ENCODE measurements at regions not wholly inside any gene's neighbourhood (a gene's known extent, or its start where the extent isn't known, plus 50 kb on each side); places are given as distances from the start of the nearest gene placed in this dataset.

- no peak overlapping the region for H3K4me3 Mint-ChIP-seq (ENCODE audit: unreplicated experiment)
- H3K9ac ChIP-seq (ENCODE audit: low read length): no peak overlapping the region
Observed at GRCh38 chr13:69109891-69110525, 997.6 kb upstream of the ATXN8OS start.

GRCh38 chr13:69108486-69108885 lies 999.1 kb upstream of the ATXN8OS start:
- TF ChIP-seq EZH2 (IDR thresholded peaks at IDR 0.05; ENCODE audit: insufficient read depth, low read length) (no peak), CTCF (IDR thresholded peaks at IDR 0.05; ENCODE audit: insufficient read depth, low read depth, low read length) (no peak)

More at GRCh38 chr13:69109891-69110525, 997.6 kb upstream of the ATXN8OS start:
- Histone ChIP-seq H3K4me1 (ENCODE audit: insufficient read depth, low read length) (no peaks in the 10 kb centered on the region), H3K27ac (ENCODE audit: low read depth, low read length) (no peak overlapping the region), H3K36me3 (ENCODE audit: insufficient read depth, low read length) (no peaks in the 10 kb centered on the region), H3K79me2 (ENCODE audit: insufficient read depth, low read length) (no peaks in the 10 kb centered on the region), H4K20me1 (ENCODE audit: insufficient read depth, low read length) (no peaks in the 10 kb centered on the region), H3K4me3 (ENCODE audit: insufficient read depth, low read depth, low read length) (no peak overlapping the region), H2AFZ (ENCODE audit: low read depth, low read length) (no peak overlapping the region), H3K4me2 (ENCODE audit: low read length) (no peak overlapping the region), H3K9me3 (ENCODE audit: insufficient read depth, low read depth, low read length) (no peaks in the 10 kb centered on the region), H3K27me3 (ENCODE audit: insufficient read depth, low read length) (no peaks in the 10 kb centered on the region)
- no peaks in the 10 kb centered on the region for H3K36me3 Mint-ChIP-seq (ENCODE audit: low read depth, unreplicated experiment)
- H3K27ac Mint-ChIP-seq (ENCODE audit: unreplicated experiment): peak overlapping the region; percentile 67
- H3K4me1 Mint-ChIP-seq (ENCODE audit: low read depth, unreplicated experiment): peaks cover 5% of the 10 kb centered on the region
- DNase-seq (ENCODE audit: low read depth) (no peak), FAIRE-seq (no peak)
- TF ChIP-seq EZH2 (IDR thresholded peaks at IDR 0.05; ENCODE audit: insufficient read depth, low read length): no peak
- no peak for TF ChIP-seq CTCF (IDR thresholded peaks at IDR 0.05; ENCODE audit: insufficient read depth, low read depth, low read length)
- H3K9me3 Mint-ChIP-seq (ENCODE audit: unreplicated experiment): peaks cover 14% of the 10 kb centered on the region
- H3K27me3 Mint-ChIP-seq (ENCODE audit: low read depth, unreplicated experiment): no peaks in the 10 kb centered on the region

GRCh38 chr13:69107436-69107835 lies 1000.2 kb upstream of the ATXN8OS start:
- no peak for FAIRE-seq
- Mint-ChIP-seq H3K27me3 (ENCODE audit: low read depth, unreplicated experiment) (no peaks in the 10 kb centered on the region), H3K4me1 (ENCODE audit: low read depth, unreplicated experiment) (peaks cover 5% of the 10 kb centered on the region), H3K36me3 (ENCODE audit: low read depth, unreplicated experiment) (no peaks in the 10 kb centered on the region), H3K4me3 (ENCODE audit: unreplicated experiment) (no peak overlapping the region), H3K9me3 (ENCODE audit: unreplicated experiment) (peaks cover 14% of the 10 kb centered on the region), H3K27ac (ENCODE audit: unreplicated experiment) (no peak overlapping the region)
- DNase-seq (ENCODE audit: low read depth): no peak
- Histone ChIP-seq H2AFZ (ENCODE audit: low read depth, low read length) (no peak overlapping the region), H4K20me1 (ENCODE audit: insufficient read depth, low read length) (no peaks in the 10 kb centered on the region), H3K4me3 (ENCODE audit: insufficient read depth, low read depth, low read length) (no peak overlapping the region), H3K4me2 (ENCODE audit: low read length) (no peak overlapping the region), H3K36me3 (ENCODE audit: insufficient read depth, low read length) (no peaks in the 10 kb centered on the region), H3K27ac (ENCODE audit: low read depth, low read length) (no peak overlapping the region), H3K9me3 (ENCODE audit: insufficient read depth, low read depth, low read length) (no peaks in the 10 kb centered on the region), H3K79me2 (ENCODE audit: insufficient read depth, low read length) (no peaks in the 10 kb centered on the region), H3K4me1 (ENCODE audit: insufficient read depth, low read length) (no peaks in the 10 kb centered on the region), H3K9ac (ENCODE audit: low read length) (no peak overlapping the region), H3K27me3 (ENCODE audit: insufficient read depth, low read length) (no peaks in the 10 kb centered on the region)
- TF ChIP-seq CTCF (IDR thresholded peaks at IDR 0.05; ENCODE audit: insufficient read depth, low read depth, low read length) (no peak), EZH2 (IDR thresholded peaks at IDR 0.05; ENCODE audit: insufficient read depth, low read length) (no peak)

More at GRCh38 chr13:69108486-69108885, 999.1 kb upstream of the ATXN8OS start:
- no peak overlapping the region for H3K27ac ChIP-seq (ENCODE audit: low read depth, low read length)
- Mint-ChIP-seq H3K27me3 (ENCODE audit: low read depth, unreplicated experiment) (no peaks in the 10 kb centered on the region), H3K4me1 (ENCODE audit: low read depth, unreplicated experiment) (peaks cover 5% of the 10 kb centered on the region), H3K4me3 (ENCODE audit: unreplicated experiment) (no peak overlapping the region), H3K9me3 (ENCODE audit: unreplicated experiment) (peaks cover 14% of the 10 kb centered on the region), H3K36me3 (ENCODE audit: low read depth, unreplicated experiment) (no peaks in the 10 kb centered on the region), H3K27ac (ENCODE audit: unreplicated experiment) (no peak overlapping the region)
- no peaks in the 10 kb centered on the region for H3K4me1 ChIP-seq (ENCODE audit: insufficient read depth, low read length)
- FAIRE-seq (no peak), DNase-seq (ENCODE audit: low read depth) (no peak)
- no peaks in the 10 kb centered on the region for H3K79me2 ChIP-seq (ENCODE audit: insufficient read depth, low read length)
- no peak overlapping the region for H3K4me3 ChIP-seq (ENCODE audit: insufficient read depth, low read depth, low read length)
- H3K36me3 ChIP-seq (ENCODE audit: insufficient read depth, low read length): no peaks in the 10 kb centered on the region
- H3K4me2 ChIP-seq (ENCODE audit: low read length): no peak overlapping the region
- no peaks in the 10 kb centered on the region for H3K9me3 ChIP-seq (ENCODE audit: insufficient read depth, low read depth, low read length)
- H2AFZ ChIP-seq (ENCODE audit: low read depth, low read length): no peak overlapping the region
- H3K9ac ChIP-seq (ENCODE audit: low read length): no peak overlapping the region
- H4K20me1 ChIP-seq (ENCODE audit: insufficient read depth, low read length): no peaks in the 10 kb centered on the region
- no peaks in the 10 kb centered on the region for H3K27me3 ChIP-seq (ENCODE audit: insufficient read depth, low read length)
